Naive thymus-derived CD8-positive, alpha-beta T cell (primary cell): ENCODE measurements at regions not wholly inside any gene's neighbourhood (a gene's known extent, or its start where the extent isn't known, plus 50 kb on each side); places are given as distances from the start of the nearest gene placed in this dataset.

Experiments
- ATAC-seq, 2 donors: fragments of 150-1000 bp; cut with Tn5 transposase in 1 of 2; sonication (Bioruptor Pico), chemical (Tn5 transposase) in 1 of 2; 1 replicate in 1 of 2; 2 replicates in 1 of 2; pipeline ENCODE4 v1.10.0; 2021; ENCODE audit warnings: mild to moderate bottlenecking in 2 of 2, moderate library complexity in 2 of 2
- POLR2A ChIA-PET: fragments of 350-600 bp; sonication (Branson Sonifier 250); formaldehyde crosslinking; loops from one replicate; lab custom pipeline; 2021; ENCODE audit warnings: antibody characterized with exemption; lab: Charles Lee
- DNase-seq, 10 donors: peaks; one replicate each; pipeline versions ENCODE4 v3.0.0 to v3.0.0-alpha.2; 2020 to 2022
- H3K27ac Mint-ChIP-seq, 10 donors: one replicate each; pipeline ENCODE4 v1.8.0; 2020 to 2022; ENCODE audit warnings: mild to moderate bottlenecking in 10 of 10, mixed read lengths in 10 of 10, moderate library complexity in 4 of 10, inconsistent platforms in 1 of 10
- H3K27me3 Mint-ChIP-seq, 5 donors: one replicate each; pipeline ENCODE4 v1.8.0; 2021 to 2022; ENCODE audit warnings: mixed read lengths in 5 of 5
- H3K36me3 Mint-ChIP-seq, 3 donors: one replicate each; pipeline ENCODE4 v1.8.0; 2020 to 2022; ENCODE audit warnings: mixed read lengths in 3 of 3, mild to moderate bottlenecking in 2 of 3, inconsistent platforms in 1 of 3
- H3K4me1 Mint-ChIP-seq, 4 donors: one replicate each; pipeline ENCODE4 v1.8.0; 2021 to 2022; ENCODE audit warnings: mixed read lengths in 4 of 4
- H3K4me3 Mint-ChIP-seq, 10 donors: one replicate each; pipeline ENCODE4 v1.8.0; 2020 to 2022; ENCODE audit warnings: mild to moderate bottlenecking in 10 of 10, mixed read lengths in 10 of 10, moderate library complexity in 6 of 10, inconsistent platforms in 1 of 10
- H3K9me3 Mint-ChIP-seq, 9 donors: one replicate each; pipeline ENCODE4 v1.8.0; 2020 to 2022; ENCODE audit warnings: mixed read lengths in 9 of 9, mild to moderate bottlenecking in 3 of 9, inconsistent platforms in 1 of 9, moderate library complexity in 1 of 9

GRCh38 chr14:42893183-42893582, 1286.5 kb downstream of the LRFN5 start:
- no peak overlapping the region for H3K4me3 Mint-ChIP-seq
- DNase-seq (no peak), ATAC-seq (no peak)
- peaks cover 0 to 5% (median 0%) of the 10 kb centered on the region in 3 donors for H3K36me3 Mint-ChIP-seq
- POLR2A ChIA-PET = no interaction called here
- H3K9me3 Mint-ChIP-seq = peaks cover 4 to 27% (median 9%) of the 10 kb centered on the region in 9 donors
- H3K27ac Mint-ChIP-seq = no peak overlapping the region
- no peaks in the 10 kb centered on the region for H3K4me1 Mint-ChIP-seq
- no peaks in the 10 kb centered on the region for H3K27me3 Mint-ChIP-seq

- DNase-seq (no peak), ATAC-seq (no peak)
- no peak overlapping the region for H3K27ac Mint-ChIP-seq
- H3K36me3 Mint-ChIP-seq = no peaks in the 10 kb centered on the region
- H3K4me1 Mint-ChIP-seq = no peaks in the 10 kb centered on the region
- POLR2A ChIA-PET = no interaction called here
- H3K27me3 Mint-ChIP-seq = no peaks in the 10 kb centered on the region
- peaks cover 0 to 28% (median 10%) of the 10 kb centered on the region in 9 donors for H3K9me3 Mint-ChIP-seq
- no peak overlapping the region for H3K4me3 Mint-ChIP-seq
Observed at GRCh38 chr14:42884100-42884499, 1277.4 kb downstream of the LRFN5 start.

DNA sequence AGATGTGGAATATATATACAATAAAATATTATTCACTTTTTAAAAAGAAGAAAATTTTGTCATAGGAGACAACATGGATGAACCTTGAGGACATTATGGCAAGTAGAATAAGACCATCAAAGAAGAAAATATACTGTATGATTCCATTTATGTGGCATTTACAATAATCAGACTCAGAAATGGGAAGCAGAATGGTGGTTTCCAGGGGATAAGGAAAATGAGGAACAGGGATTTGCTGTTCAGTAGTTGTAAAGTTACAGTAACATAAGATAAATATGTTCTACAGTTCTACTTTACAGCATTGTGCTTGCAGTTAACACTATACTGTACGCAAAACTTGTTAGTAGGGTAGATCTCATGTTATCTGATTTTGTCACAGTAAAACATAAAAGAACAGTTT, 1271.0 kb downstream of the LRFN5 start:
- POLR2A ChIA-PET = no interaction called here
- Mint-ChIP-seq H3K36me3 (no peaks in the 10 kb centered on the region), H3K4me3 (no peak overlapping the region), H3K4me1 (no peaks in the 10 kb centered on the region), H3K27ac (no peak overlapping the region), H3K9me3 (peaks cover 0 to 17% (median 9%) of the 10 kb centered on the region in 9 donors), H3K27me3 (no peaks in the 10 kb centered on the region)
- DNase-seq = no peak
- ATAC-seq = no peak

DNA sequence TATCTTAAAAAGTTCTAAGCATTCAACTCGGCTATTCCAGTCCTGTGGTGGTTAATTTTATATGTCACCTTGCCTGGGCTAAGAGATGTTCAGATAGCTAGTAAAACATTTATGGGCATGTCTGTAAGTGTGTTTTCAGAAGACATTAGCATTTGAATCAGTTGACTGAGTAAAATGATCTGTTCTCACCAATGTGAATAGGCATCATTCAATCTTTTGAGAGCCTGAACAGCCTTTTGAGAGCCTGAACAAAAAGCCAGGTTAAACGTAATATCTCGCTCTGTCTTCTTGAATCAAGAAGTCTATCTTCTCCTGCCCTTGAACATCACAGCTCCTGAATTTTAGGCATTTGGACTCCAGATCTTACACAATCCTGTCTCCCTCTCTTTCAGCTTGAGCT, 1266.1 kb downstream of the LRFN5 start:
- H3K27me3 Mint-ChIP-seq = no peaks in the 10 kb centered on the region
- no peak for DNase-seq
- POLR2A ChIA-PET = no interaction called here
- ATAC-seq = no peak
- no peak overlapping the region for H3K27ac Mint-ChIP-seq
- no peaks in the 10 kb centered on the region for H3K36me3 Mint-ChIP-seq
- peaks cover 0 to 28% (median 6%) of the 10 kb centered on the region in 9 donors for H3K9me3 Mint-ChIP-seq
- H3K4me3 Mint-ChIP-seq = no peak overlapping the region
- no peaks in the 10 kb centered on the region for H3K4me1 Mint-ChIP-seq

DNA sequence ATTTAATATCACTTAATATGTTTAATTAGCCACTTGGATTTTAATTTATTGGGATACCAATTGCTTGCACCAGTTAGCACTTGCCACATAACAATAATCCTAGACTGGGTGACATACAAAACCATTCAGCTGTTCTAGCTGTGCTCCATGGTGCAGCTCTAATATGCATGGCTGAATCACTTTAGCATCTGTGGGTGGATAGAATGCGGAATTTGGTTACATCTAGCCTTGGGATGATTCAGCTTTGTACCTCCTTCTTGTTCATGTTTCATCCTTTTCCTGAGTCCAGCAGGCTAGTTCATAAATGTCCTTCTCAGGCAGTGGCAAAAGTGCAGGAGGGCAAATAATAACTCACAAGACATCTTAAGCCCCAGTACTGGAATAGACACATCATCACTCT, 1263.0 kb downstream of the LRFN5 start:
- Mint-ChIP-seq H3K4me1 (no peaks in the 10 kb centered on the region), H3K9me3 (peaks cover 0 to 21% (median 8%) of the 10 kb centered on the region in 9 donors), H3K36me3 (no peaks in the 10 kb centered on the region), H3K27ac (no peak overlapping the region), H3K4me3 (no peak overlapping the region), H3K27me3 (no peaks in the 10 kb centered on the region)
- ATAC-seq = no peak
- DNase-seq = no peak
- POLR2A ChIA-PET = no interaction called here

DNA sequence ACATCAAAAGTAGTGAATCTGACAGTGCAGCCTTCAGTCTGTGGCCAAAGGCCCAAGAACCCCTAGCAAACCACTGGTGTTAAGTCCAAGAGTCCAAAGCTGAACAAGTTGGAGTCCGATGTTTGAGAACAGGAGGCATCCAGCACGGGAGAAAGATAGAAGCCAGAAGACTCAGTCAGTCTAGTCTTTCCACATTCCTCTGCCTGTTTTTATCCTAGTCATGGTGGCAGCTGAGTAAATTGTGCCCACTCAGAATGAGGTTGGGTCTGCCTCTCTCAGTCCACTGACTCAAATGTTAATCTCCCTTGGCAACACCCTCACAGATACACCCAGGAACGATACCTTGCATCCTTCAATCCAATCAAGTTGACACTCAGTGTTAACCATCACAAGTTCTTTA, 1255.4 kb downstream of the LRFN5 start:
- Mint-ChIP-seq H3K27me3 (no peaks in the 10 kb centered on the region), H3K4me3 (no peak overlapping the region), H3K9me3 (peaks cover 0 to 11% (median 6%) of the 10 kb centered on the region in 9 donors), H3K27ac (no peak overlapping the region), H3K4me1 (no peaks in the 10 kb centered on the region), H3K36me3 (no peaks in the 10 kb centered on the region)
- ATAC-seq = no peak
- POLR2A ChIA-PET = no interaction called here
- DNase-seq = no peak

DNA sequence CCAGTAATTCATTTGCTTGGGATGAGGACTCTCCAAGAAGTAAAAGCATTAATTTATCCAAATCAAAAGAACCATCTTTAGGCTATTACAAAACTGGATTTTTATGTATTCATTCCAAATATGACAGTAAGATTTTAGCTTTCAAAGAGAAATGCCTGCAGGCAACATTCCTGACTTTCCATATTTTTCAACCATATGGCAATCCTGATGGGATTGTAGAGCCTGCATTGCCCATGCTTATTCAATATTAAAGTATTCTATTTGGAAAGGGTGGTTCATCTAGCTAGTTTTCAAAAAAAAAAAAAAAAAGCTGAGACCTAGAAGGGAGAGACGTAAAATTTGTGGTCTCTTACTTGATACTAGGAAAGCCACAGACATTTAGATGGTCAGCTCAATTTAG, 1253.7 kb downstream of the LRFN5 start:
- Mint-ChIP-seq H3K4me3 (no peak overlapping the region), H3K9me3 (peaks cover 0 to 11% (median 6%) of the 10 kb centered on the region in 9 donors), H3K27me3 (no peaks in the 10 kb centered on the region), H3K36me3 (no peaks in the 10 kb centered on the region), H3K27ac (no peak overlapping the region), H3K4me1 (no peaks in the 10 kb centered on the region)
- no peak for DNase-seq
- ATAC-seq = no peak
- POLR2A ChIA-PET = no interaction called here

DNA sequence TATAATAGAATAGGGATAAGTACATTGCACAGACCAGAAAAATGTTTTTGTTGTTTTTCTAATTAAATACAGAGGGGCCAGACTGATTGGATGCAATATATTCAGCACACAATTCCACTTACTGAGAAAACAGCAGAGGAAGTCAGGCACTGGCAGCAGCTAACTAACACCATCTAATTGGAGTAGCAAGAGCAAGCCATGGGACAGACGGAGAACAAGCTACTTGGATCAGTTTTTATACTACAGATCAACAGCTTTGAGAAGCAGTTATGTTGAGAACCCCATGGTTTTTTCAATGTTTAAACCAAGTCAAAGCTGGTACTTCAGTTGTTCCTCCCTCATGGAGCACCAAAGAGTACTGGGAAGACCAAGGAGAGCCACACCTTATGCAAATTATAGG, 1249.4 kb downstream of the LRFN5 start:
- POLR2A ChIA-PET = no interaction called here
- H3K36me3 Mint-ChIP-seq = no peaks in the 10 kb centered on the region

DNA sequence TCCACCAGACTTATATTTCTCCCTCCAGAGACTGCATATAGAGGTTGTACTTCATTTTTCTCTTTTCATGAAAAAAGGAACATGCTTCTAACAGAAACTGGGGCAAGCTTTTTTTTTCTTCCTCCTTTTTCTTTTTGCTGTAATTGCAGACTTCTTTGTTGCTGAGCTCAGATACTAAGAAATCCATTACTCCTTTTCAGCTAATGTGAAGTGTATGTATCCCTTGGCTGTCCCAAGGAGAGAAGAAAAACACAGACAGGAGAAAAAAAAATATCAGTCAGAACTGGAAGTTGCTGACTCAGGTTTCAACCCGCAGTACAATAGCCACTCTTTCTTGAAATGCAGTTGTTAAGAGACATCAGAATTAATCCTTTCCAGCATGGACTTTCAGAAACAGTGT, 1248.4 kb downstream of the LRFN5 start:
- DNase-seq (no peak), ATAC-seq (no peak)
- H3K36me3 Mint-ChIP-seq = no peaks in the 10 kb centered on the region
- POLR2A ChIA-PET = no interaction called here
- H3K4me3 Mint-ChIP-seq = no peak overlapping the region
- no peaks in the 10 kb centered on the region for H3K27me3 Mint-ChIP-seq
- peaks cover 0 to 28% (median 7%) of the 10 kb centered on the region in 9 donors for H3K9me3 Mint-ChIP-seq
- H3K4me1 Mint-ChIP-seq = no peaks in the 10 kb centered on the region
- no peak overlapping the region for H3K27ac Mint-ChIP-seq

More for the DNA sequence above, 1249.4 kb downstream of the LRFN5 start:
- no peak for ATAC-seq
- H3K27me3 Mint-ChIP-seq = no peaks in the 10 kb centered on the region
- no peak overlapping the region for H3K4me3 Mint-ChIP-seq
- H3K9me3 Mint-ChIP-seq = peaks cover 0 to 18% (median 5%) of the 10 kb centered on the region in 9 donors
- no peak for DNase-seq
- no peaks in the 10 kb centered on the region for H3K4me1 Mint-ChIP-seq
- H3K27ac Mint-ChIP-seq = no peak overlapping the region

DNA sequence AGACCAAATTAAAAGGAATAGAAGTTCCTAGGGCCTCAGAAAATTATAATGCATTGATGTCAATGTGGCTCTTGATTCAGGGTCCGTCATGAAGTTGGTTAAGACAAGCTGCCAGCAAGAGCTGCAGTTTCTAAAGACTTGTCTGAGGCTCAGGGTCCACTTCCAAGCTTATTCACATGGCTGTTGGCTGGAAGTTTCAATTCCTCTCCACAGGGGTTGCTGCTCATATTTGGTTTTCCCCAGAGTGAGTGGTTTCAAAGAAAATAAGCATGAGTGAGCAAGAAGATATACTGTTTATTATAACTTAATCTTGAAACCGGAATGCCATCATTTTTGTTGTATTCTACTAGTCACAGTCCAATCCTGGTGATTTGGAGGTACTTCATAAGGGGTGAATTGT, 1247.4 kb downstream of the LRFN5 start:
- peaks cover 0 to 22% (median 7%) of the 10 kb centered on the region in 9 donors for H3K9me3 Mint-ChIP-seq
- POLR2A ChIA-PET = no interaction called here
- no peak overlapping the region for H3K27ac Mint-ChIP-seq
- H3K36me3 Mint-ChIP-seq = no peaks in the 10 kb centered on the region
- H3K4me3 Mint-ChIP-seq = no peak overlapping the region
- H3K4me1 Mint-ChIP-seq = no peaks in the 10 kb centered on the region
- no peaks in the 10 kb centered on the region for H3K27me3 Mint-ChIP-seq
- DNase-seq = no peak
- ATAC-seq = no peak

DNA sequence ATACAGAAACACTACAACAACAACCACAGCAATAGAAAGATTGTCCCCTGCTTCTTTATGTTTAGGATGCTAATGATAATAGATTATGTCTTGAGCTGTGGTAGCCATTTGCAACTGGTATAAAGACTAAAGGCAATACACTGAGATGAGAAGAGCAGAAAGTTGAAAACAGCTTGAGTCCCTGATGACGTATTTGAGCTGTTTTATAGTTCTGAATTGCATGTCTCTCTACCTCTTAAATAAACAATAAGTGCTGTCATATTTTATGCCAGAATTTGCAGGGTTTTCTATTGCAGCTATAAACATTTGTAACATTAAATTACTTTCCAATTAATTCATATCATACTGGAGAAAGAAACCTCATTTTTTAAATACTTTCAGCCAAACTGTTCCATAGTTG, 1242.0 kb downstream of the LRFN5 start:
- no peaks in the 10 kb centered on the region for H3K27me3 Mint-ChIP-seq
- ATAC-seq (no peak), DNase-seq (no peak)
- no peak overlapping the region for H3K27ac Mint-ChIP-seq
- H3K4me1 Mint-ChIP-seq = no peaks in the 10 kb centered on the region
- H3K4me3 Mint-ChIP-seq = no peak overlapping the region
- peaks cover 0 to 34% (median 10%) of the 10 kb centered on the region in 9 donors for H3K9me3 Mint-ChIP-seq
- POLR2A ChIA-PET = no interaction called here
- no peaks in the 10 kb centered on the region for H3K36me3 Mint-ChIP-seq

- H3K4me3 Mint-ChIP-seq = no peak overlapping the region
- H3K9me3 Mint-ChIP-seq = peaks cover 0 to 13% (median 4%) of the 10 kb centered on the region in 9 donors
- no peak overlapping the region for H3K27ac Mint-ChIP-seq
- DNase-seq (no peak), ATAC-seq (no peak)
- no peaks in the 10 kb centered on the region for H3K27me3 Mint-ChIP-seq
- POLR2A ChIA-PET = no interaction called here
- H3K36me3 Mint-ChIP-seq = peaks cover 0 to 4% (median 0%) of the 10 kb centered on the region in 3 donors
- H3K4me1 Mint-ChIP-seq = no peaks in the 10 kb centered on the region
Observed at GRCh38 chr14:42814817-42815216, 1208.1 kb downstream of the LRFN5 start.

- H3K9me3 Mint-ChIP-seq = peaks cover 0 to 13% (median 1%) of the 10 kb centered on the region in 9 donors
- no peaks in the 10 kb centered on the region for H3K36me3 Mint-ChIP-seq
- no peaks in the 10 kb centered on the region for H3K27me3 Mint-ChIP-seq
- no peak overlapping the region for H3K27ac Mint-ChIP-seq
- DNase-seq = no peak
- H3K4me1 Mint-ChIP-seq = no peaks in the 10 kb centered on the region
- ATAC-seq = no peak
- no peak overlapping the region for H3K4me3 Mint-ChIP-seq
- POLR2A ChIA-PET = no interaction called here
Observed at GRCh38 chr14:42806909-42807315, 1200.2 kb downstream of the LRFN5 start.

GRCh38 chr14:42804141-42804540, 1197.5 kb downstream of the LRFN5 start:
- no peak for DNase-seq
- Mint-ChIP-seq H3K36me3 (no peaks in the 10 kb centered on the region), H3K4me3 (no peak overlapping the region), H3K27me3 (no peaks in the 10 kb centered on the region), H3K9me3 (peaks cover 0 to 15% (median 6%) of the 10 kb centered on the region in 9 donors), H3K27ac (no peak overlapping the region), H3K4me1 (no peaks in the 10 kb centered on the region)
- POLR2A ChIA-PET = no interaction called here
- no peak for ATAC-seq
